Frontal cortex (tissue), 3 donors: ENCODE measurements at regions not wholly inside any gene's neighbourhood (a gene's known extent, or its start where the extent isn't known, plus 50 kb on each side); places are given as distances from the start of the nearest gene placed in this dataset.
"Not testable (repeated sequence)": the region's sequence is repeated elsewhere in the genome, so short reads cannot be mapped to it uniquely, and the experiment has no call there.

Experiments used
- DNase-seq, 2 donors: peaks; one replicate each; pipeline ENCODE4 v3.0.0; 2012; ENCODE audit warnings: low spot score in 2 of 2
- FAIRE-seq: peaks from 2 replicates; lab custom pipeline; 2012; peaks lifted over from hg19 to GRCh38; lab: Jason Lieb, UNC
- donor health status: control.
- donor health status: control.
- donor health status: control.

DNA sequence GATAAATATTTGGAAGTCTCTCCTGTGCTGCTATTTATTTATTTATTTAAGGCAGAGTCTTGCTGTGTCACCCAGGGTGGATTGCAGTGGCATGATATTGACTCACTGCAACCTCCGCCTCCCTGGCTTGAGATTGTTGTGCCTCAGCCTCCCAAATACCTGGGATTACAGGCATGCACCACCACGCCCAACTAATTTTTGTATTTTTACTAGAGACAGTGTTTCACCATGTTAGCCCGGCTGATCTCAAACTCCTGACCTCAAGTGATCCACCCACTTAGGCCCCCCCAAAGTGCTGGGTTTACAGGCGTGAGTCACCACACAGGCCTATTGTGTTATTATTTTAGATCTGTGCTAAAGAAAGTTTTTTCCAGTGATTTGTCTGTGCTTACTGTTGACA lies 225.2 kb downstream of the CCER1 start:
- FAIRE-seq = no peak
- DNase-seq = no peak

GRCh38 chr12:90712671-90713070 lies 242.3 kb downstream of the CCER1 start:
- FAIRE-seq = no peak
- DNase-seq = no peak

DNA sequence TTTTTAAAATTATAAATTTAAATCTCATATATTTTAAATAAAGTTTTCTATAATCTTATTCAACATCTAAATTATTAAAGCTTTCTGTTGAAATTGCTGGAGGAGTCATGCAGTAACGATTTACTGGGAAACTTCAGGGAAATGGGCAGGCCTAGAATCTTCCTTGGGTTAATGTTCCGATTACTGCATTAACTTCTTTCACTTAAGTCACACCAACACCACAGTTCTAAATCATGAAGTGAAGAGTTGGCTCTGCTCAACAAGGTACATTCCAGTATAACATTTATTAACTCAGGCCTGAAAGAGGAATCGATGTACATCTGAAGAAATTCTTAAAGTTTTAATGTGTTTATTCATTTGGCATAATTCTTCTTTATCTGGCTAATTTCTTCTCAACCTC lies 244.3 kb downstream of the CCER1 start:
- no peak for DNase-seq
- FAIRE-seq = no peak

GRCh38 chr12:90706036-90706435 lies 248.9 kb downstream of the CCER1 start:
- DNase-seq (no peak), FAIRE-seq (no peak)

DNA sequence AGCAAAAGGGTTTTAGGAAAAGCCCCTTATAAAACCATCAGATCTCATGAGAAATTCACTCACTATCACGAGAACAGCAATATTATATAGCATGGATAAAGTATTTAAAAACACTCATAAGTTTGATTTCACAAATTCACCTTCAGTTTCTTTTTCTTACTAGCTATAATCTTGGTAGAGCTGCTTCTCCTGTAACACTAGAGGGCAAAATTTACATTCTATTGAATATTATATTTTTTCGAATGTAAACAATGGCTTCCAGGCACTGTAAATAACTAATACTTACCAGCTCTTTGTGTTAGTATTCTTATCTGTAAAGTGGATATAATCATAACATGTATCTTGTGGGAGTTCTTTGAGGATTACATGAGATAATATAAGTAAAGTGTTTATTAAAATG lies 259.6 kb downstream of the CCER1 start:
- no peak for DNase-seq
- no peak for FAIRE-seq

DNA sequence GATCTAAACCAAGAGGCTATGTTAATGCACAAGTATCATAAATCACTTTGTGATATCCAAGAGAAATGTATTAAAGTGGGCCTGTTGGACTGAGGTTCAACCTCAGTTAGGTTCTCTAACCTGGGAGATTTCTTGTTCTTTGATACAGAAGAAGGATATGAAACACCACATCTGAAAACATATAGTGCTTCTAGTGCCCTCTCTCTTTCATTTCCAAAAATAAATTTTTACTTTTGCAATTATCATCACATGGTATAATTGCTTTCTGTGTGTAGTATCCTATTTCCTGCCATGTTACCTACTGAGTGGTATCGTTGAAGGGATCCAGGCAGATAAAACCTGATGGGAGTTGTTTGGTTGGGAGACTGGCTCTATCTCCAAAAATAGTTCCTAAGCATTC lies 264.9 kb downstream of the CCER1 start:
- FAIRE-seq (no peak), DNase-seq (no peak)

DNA sequence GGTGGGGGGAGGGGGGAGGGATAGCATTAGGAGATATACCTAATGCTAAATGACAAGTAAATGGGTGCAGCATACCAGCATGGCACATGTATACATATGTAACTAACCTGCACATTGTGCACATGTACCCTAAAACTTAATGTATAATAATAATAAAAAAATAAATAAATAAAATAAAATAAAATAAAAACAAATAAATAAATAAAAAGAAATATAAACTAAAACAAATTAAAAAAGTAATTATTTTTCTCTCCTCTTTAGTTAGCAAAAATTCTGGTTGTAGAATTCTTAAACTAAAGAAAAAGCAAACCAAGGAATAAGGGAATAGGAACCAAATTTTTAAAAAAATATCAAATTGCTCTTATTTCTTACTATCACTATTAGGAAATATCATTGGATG lies 267.3 kb downstream of the CCER1 start:
- not testable (repeated sequence) for DNase-seq
- peak; percentile 97 for FAIRE-seq

DNA sequence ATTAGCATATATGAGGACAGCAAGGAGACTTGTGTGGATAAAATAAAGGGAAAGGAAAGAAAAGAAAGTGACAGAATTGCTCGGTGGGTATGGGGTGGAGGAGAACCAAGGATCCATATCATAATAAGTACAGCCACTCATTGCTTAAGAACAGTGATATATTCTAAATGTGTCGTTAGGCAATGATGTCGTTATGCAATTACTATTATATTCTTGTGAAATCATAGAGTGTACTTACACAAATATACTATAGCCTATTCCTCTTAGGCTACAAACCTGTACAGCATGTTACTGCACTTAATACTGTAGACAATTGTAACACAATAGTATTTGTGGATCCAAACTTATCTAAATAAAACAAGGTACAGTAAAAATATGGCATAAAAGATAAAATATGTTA lies 271.1 kb downstream of the CCER1 start:
- FAIRE-seq (no peak), DNase-seq (no peak)

GRCh38 chr12:90682398-90682797 lies 272.6 kb downstream of the CCER1 start:
- FAIRE-seq (no peak), DNase-seq (no peak)

DNA sequence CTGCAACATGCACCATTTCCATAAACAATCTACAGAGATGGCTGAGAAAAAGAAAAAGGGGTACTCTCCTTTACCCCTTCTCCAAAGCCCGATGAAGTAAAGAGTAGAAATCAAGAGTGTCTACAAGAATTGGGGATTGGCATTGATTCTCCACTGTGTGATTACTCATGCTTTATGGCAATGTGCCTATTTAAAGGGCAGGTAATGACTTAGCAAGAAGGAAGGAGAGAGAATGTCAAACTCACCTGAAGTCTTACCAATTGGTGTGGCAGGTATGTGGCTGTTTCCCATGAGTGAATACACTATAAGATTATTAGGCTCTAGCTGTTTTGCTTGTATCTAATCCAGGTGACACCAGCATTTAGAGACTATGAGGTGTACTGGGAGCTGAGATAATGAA lies 275.3 kb downstream of the CCER1 start:
- no peak for FAIRE-seq
- no peak for DNase-seq

DNA sequence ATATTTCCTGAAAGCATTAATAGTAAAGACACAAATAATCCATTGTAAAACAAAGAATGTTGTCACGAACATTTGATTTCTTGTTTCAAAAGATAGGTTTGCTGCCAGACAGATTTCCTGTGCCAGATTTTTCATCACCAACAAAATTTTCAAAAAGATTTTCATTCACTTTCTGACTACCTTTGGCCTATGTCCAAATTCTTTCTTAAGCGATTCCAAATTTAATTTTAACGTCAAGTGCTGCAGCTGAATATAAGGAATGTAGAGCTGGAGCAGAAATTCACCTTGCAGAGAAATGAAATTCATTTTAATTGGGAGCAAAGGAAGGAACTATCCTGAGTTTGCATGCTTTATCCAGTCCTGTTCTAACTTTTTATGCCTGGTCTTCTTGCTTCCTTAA lies 277.4 kb downstream of the CCER1 start:
- no peak for FAIRE-seq
- DNase-seq = no peak

DNA sequence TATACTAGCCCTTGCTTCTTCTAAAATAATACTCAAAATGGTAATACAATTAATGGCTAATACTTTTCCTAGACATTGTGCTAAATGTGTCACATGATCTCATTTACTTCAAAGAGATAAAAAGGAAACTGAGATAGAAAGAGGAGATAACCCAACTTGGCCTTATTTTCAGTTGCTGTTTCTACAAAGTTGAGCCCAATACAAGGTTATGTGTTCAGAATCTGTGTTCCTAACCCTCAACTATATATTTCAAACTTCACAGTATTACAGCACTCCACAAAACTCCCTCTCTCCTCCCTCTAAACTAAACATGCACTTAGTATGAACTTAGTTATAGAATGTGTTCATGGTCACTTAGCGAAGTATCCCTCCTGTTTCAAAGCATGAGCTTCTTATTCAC lies 277.9 kb downstream of the CCER1 start:
- DNase-seq (no peak), FAIRE-seq (no peak)

- no peak for DNase-seq
Measured at GRCh38 chr12:90675106-90675505, 279.9 kb downstream of the CCER1 start.

GRCh38 chr12:90672081-90672480 lies 282.9 kb downstream of the CCER1 start:
- no peak for FAIRE-seq

More at GRCh38 chr12:90675106-90675505, 279.9 kb downstream of the CCER1 start:
- no peak for FAIRE-seq

GRCh38 chr12:90663949-90664348 lies 291.0 kb downstream of the CCER1 start:
- FAIRE-seq, DNase-seq: not testable (repeated sequence)

More at GRCh38 chr12:90672081-90672480, 282.9 kb downstream of the CCER1 start:
- no peak for DNase-seq

GRCh38 chr12:90659060-90659459 lies 295.9 kb downstream of the CCER1 start:
- no peak for DNase-seq
- no peak for FAIRE-seq

DNA sequence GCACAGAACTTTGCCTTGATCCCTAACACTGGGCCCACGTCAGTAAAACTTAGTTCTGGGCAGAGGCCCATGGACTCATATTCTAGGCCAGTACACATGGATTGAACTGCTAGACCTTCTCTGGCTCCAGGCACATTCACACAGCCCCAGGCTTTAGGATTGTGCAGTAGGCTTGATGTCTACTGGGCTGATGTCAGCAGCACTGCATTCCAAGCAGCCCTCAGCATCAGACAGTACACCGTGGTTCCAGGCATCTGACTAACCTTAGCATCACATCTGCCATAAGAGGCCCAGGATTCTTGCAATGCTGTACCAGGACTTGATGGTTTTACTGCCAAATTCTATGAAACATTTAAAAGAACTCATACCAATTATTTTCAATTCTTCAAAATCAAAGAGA lies 301.9 kb downstream of the CCER1 start:
- FAIRE-seq = no peak
- no peak for DNase-seq

- FAIRE-seq = no peak
- no peak for DNase-seq
Measured at GRCh38 chr12:90652280-90652679, 302.7 kb downstream of the CCER1 start.

DNA sequence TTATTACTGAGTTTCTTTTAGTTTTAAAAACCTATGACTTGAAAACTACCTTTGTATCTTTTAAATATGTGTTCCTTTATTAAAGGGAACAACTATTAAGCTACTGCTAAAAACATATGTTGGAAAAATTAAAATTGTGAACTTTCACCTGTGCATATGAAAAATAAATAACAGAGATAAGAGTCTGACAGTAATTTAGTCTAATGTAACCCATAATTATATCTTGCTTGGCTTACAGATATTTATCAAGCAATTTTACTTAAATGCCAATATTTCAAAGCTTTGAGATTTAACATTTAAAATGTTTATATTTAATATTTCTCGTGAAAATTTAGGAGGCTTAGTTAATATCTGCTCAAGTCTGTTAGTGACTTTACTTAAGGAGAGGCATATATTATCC lies 309.8 kb downstream of the CCER1 start:
- FAIRE-seq = no peak
- DNase-seq = no peak

DNA sequence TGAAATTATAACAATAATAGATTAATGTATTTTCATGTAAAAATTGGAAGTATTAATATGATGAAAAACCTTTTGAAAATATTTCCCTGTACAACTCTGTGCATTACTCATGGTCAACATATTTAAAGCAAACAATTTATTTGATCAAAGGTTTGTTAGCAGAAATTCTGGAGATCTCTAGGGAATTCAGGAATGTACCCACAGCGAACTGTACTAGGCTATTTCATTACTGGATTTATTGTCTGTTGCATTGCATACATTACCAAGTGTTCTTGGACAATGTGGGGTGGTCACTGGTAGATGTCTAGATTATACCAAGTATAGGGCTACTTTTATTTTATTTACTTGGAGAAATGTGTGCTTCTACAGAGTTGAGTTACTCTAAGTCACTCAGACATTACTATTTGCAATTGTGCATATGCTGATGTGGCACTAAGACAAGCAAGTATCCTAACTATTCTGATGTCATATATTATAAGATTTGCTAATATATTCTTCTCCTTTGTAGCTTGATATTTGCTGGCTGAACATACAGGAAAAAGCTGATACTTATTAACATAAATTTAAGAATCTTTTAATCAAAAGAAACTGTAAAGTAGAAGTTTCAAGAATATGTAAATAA lies 323.3 kb downstream of the CCER1 start:
- no peak for FAIRE-seq
- no peak for DNase-seq

DNA sequence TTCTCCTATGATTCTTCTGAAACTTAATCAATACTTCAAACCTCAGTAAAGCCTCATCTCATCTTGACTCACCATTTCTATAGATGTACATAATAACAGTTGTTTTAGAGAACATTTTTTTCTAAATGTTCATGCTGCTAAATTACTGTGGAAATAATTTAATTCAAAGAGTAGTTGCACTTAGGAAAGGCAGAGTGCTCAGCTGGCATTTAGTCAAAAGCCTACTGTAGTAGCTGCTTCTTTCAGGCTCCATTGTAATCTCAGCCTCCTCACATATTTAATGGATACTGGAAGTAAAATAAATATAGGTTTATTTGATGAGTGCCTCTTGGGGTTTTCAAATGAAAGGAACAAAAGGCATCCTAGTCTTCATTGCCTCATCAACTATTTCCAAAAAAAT lies 325.0 kb downstream of the CCER1 start:
- no peak for DNase-seq

GRCh38 chr12:90628213-90628612 lies 326.8 kb downstream of the CCER1 start:
- no peak for DNase-seq
- no peak for FAIRE-seq

More for the DNA sequence above, 325.0 kb downstream of the CCER1 start:
- no peak for FAIRE-seq
